Keratinocyte (primary cell): ENCODE measurements at regions not wholly inside any gene's neighbourhood (a gene's known extent, or its start where the extent isn't known, plus 50 kb on each side); places are given as distances from the start of the nearest gene placed in this dataset.

Experiments
- DNase-seq: peaks from one replicate; pipeline ENCODE4 v3.0.0-alpha.2; 2011; ENCODE audit warnings: low read depth, missing footprints, low spot score
- FAIRE-seq: peaks from 2 replicates; lab custom pipeline; 2011; peaks lifted over from hg19 to GRCh38; lab: Jason Lieb, UNC
- H2AFZ ChIP-seq: 2 replicates; pipeline ENCODE4 v1.6.0; 2012; ENCODE audit warnings: low read length, control low read depth, inconsistent platforms; ENCODE audit not compliant: control insufficient read depth
- H3K27ac ChIP-seq: 2 replicates; pipeline ENCODE4 v1.5.1; 2011; ENCODE audit warnings: low read length; ENCODE audit not compliant: control insufficient read depth, insufficient read depth
- H3K27me3 ChIP-seq: 3 replicates; pipeline ENCODE4 v1.6.0; 2011; ENCODE audit warnings: low read length; ENCODE audit not compliant: control insufficient read depth, insufficient read depth; ENCODE audit errors: extremely low read depth
- H3K36me3 ChIP-seq, 2 experiments: 2 replicates in 1 of 2; 3 replicates in 1 of 2; pipeline ENCODE4 v1.5.1; 2011; ENCODE audit warnings: low read length in 2 of 2, mild to moderate bottlenecking in 1 of 2; ENCODE audit not compliant: control insufficient read depth in 2 of 2, insufficient read depth in 2 of 2; ENCODE audit errors: extremely low read depth in 1 of 2
- H3K4me1 ChIP-seq: 3 replicates; pipeline ENCODE4 v1.5.1; 2011; ENCODE audit warnings: low read length; ENCODE audit not compliant: control insufficient read depth, insufficient read depth; ENCODE audit errors: extremely low read depth
- H3K4me2 ChIP-seq: 3 replicates; pipeline ENCODE4 v1.6.0; 2011; ENCODE audit warnings: low read depth, low read length; ENCODE audit not compliant: control insufficient read depth, insufficient read depth; ENCODE audit errors: extremely low read depth
- H3K4me3 ChIP-seq, 3 experiments: fragments of 200-600 bp in 1 of 3; sonication (generic) in 1 of 3; 2 replicates in 2 of 3; 3 replicates in 1 of 3; pipeline ENCODE4 v1.5.1; 2011 to 2016; ENCODE audit warnings: low read length in 3 of 3, mild to moderate bottlenecking in 3 of 3, control low read depth in 2 of 3, inconsistent platforms in 1 of 3, low read depth in 1 of 3, mixed read lengths in 1 of 3, mixed run types in 1 of 3, moderate library complexity in 1 of 3; ENCODE audit not compliant: control insufficient read depth in 2 of 3, insufficient read depth in 2 of 3; ENCODE audit errors: extremely low read depth in 1 of 3
- H3K79me2 ChIP-seq: 2 replicates; pipeline ENCODE4 v1.6.0; 2012; ENCODE audit warnings: low read length; ENCODE audit not compliant: control insufficient read depth, insufficient read depth
- H3K9ac ChIP-seq: 3 replicates; pipeline ENCODE4 v1.6.0; 2011; ENCODE audit warnings: low read length; ENCODE audit not compliant: control insufficient read depth, insufficient read depth; ENCODE audit errors: extremely low read depth
- H3K9me1 ChIP-seq: 3 replicates; pipeline ENCODE4 v1.6.0; 2011; ENCODE audit warnings: low read length; ENCODE audit not compliant: control insufficient read depth, insufficient read depth; ENCODE audit errors: extremely low read depth
- H3K9me3 ChIP-seq: 2 replicates; pipeline ENCODE4 v1.5.1; 2012; ENCODE audit warnings: low read depth, low read length; ENCODE audit not compliant: control insufficient read depth
- H4K20me1 ChIP-seq: 3 replicates; pipeline ENCODE4 v1.6.0; 2011; ENCODE audit warnings: low read length; ENCODE audit not compliant: control insufficient read depth, insufficient read depth; ENCODE audit errors: extremely low read depth
- CTCF ChIP-seq, 3 experiments: IDR thresholded peaks in 1 of 3; conservative IDR thresholded peaks in 1 of 3; optimal IDR thresholded peaks in 1 of 3; 2 replicates in 2 of 3; 3 replicates in 1 of 3; pipeline versions ENCODE3 to v1.5.1; 2011; ENCODE audit warnings: low read length in 3 of 3, mild to moderate bottlenecking in 3 of 3, moderate library complexity in 2 of 3, control low read depth in 1 of 3, inconsistent platforms in 1 of 3; ENCODE audit not compliant: insufficient read depth in 2 of 3; ENCODE audit errors: extremely low read depth in 1 of 3
- EZH2 ChIP-seq: IDR thresholded peaks from one replicate; pipeline ENCODE4 v1.6.1; 2012; ENCODE audit warnings: inconsistent platforms, mild to moderate bottlenecking, low read length, moderate library complexity
- dilution Hi-C: fragments of 300-500 bp; cut with MboI; formaldehyde crosslinking; loops from one replicate; pipeline ENCODE4 v1.7.0; 2020; ENCODE audit warnings: low sequenced_read_pairs; ENCODE audit not compliant: extremely low pct_ligation_motif_present

DNA sequence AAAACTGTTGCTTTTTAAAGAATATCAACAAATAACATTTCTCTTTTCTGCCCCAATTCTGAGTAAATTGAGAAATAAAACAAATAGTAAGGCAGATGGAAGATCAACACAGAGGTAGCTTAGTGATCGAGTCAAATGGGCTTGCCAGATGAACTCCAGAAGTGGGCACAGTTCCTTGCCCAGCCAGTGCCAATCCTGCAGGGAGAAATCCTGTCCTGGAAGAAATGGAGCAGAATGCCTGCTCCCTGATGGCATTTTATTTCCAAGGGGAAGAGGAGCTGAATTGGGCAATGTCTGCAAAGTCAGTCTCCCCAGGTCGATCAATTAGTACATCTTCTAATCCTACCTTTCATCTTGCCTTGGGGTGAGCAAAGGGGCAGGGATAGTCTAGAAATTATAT lies 225.3 kb downstream of the NHLRC3 start:
- TF ChIP-seq CTCF (optimal IDR thresholded peaks at IDR 0.05 in 1 of 3, IDR thresholded peaks at IDR 0.05 in 1 of 3, conservative IDR thresholded peaks at IDR 0.05 in 1 of 3; ENCODE audit: extremely low read depth in 1 of 3, insufficient read depth in 2 of 3, low read length in 3 of 3) (no peak), EZH2 (no peak)
- dilution Hi-C loops = no loop called here
- H3K9ac ChIP-seq = no peak overlapping the region
- no peaks in the 10 kb centered on the region for H3K27me3 ChIP-seq
- H3K4me3 ChIP-seq = no peak overlapping the region
- DNase-seq (no peak), FAIRE-seq (no peak)
- H2AFZ ChIP-seq = no peak overlapping the region
- H4K20me1 ChIP-seq = no peaks in the 10 kb centered on the region
- no peaks in the 10 kb centered on the region for H3K79me2 ChIP-seq
- peaks cover 3% of the 10 kb centered on the region for H3K9me3 ChIP-seq
- H3K4me2 ChIP-seq = no peak overlapping the region
- no peaks in the 10 kb centered on the region for H3K9me1 ChIP-seq
- H3K36me3 ChIP-seq = no peaks in the 10 kb centered on the region
- no peaks in the 10 kb centered on the region for H3K4me1 ChIP-seq
- H3K27ac ChIP-seq = no peak overlapping the region

DNA sequence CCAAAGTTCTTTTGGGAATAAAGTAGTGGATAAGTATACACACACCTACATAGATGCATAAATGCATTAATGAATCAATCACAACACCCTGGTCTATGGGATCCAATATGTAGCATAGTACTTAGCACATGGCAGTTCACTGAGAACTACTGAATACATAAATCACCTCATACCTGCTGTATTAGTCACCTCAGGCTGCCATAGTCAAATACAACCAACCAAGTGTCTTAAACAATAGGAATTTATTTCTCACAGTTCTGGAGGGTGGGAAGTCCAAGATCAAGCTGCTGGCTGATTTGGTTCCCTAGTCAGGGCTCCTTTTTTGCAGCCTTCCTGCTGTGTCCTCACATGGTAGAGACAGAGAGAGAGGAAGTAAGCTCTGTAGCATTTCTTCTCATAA lies 228.2 kb downstream of the NHLRC3 start:
- Histone ChIP-seq H2AFZ (no peak overlapping the region), H3K9me1 (no peaks in the 10 kb centered on the region), H3K27me3 (no peaks in the 10 kb centered on the region), H3K27ac (no peak overlapping the region), H4K20me1 (no peaks in the 10 kb centered on the region), H3K9me3 (peaks cover 3% of the 10 kb centered on the region), H3K4me2 (no peak overlapping the region), H3K36me3 (no peaks in the 10 kb centered on the region), H3K9ac (no peak overlapping the region), H3K79me2 (no peaks in the 10 kb centered on the region), H3K4me1 (no peaks in the 10 kb centered on the region), H3K4me3 (no peak overlapping the region)
- DNase-seq (no peak), FAIRE-seq (no peak)
- dilution Hi-C loops = no loop called here
- TF ChIP-seq CTCF (optimal IDR thresholded peaks at IDR 0.05 in 1 of 3, IDR thresholded peaks at IDR 0.05 in 1 of 3, conservative IDR thresholded peaks at IDR 0.05 in 1 of 3; ENCODE audit: extremely low read depth in 1 of 3, insufficient read depth in 2 of 3, low read length in 3 of 3) (no peak), EZH2 (no peak)
